ENCODE measurements at regions not wholly inside any gene's neighbourhood (a gene's known extent, or its start where the extent isn't known, plus 50 kb on each side); places are given as distances from the start of the nearest gene placed in this dataset.

DNA sequence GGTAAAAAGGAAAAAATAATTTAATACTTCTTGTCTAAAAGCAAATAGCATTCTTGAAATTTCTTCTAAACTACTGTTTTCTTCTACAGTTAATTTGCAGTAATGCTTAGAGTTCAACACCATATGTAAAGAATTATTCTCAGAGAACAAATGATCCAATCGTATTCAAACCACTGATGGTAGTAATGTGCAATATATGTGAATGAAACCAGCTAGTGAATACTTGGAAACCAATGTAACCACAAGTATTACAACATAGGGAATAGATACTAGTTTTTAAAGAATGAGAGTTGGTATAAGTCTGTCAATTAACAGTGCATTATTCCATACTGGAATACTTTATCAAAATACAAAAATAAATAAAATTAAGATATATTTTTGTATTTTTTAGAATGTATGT is 850.0 kb downstream of the DIPK2A start:
- no peak for TF ChIP-seq ZNF274 (IDR thresholded peaks at IDR 0.05; ENCODE audit: low read depth, low read length)
- TF ChIP-seq YY1 (IDR thresholded peaks at IDR 0.05; ENCODE audit: insufficient read depth, insufficient read length): no peak
- no peak for TF ChIP-seq SUZ12 (IDR thresholded peaks at IDR 0.05; ENCODE audit: extremely low read depth, insufficient read depth, insufficient read length)

Data from NT2/D1 (cell line).